ENCODE measurements at regions not wholly inside any gene's neighbourhood (a gene's known extent, or its start where the extent isn't known, plus 50 kb on each side); places are given as distances from the start of the nearest gene placed in this dataset.

DNA sequence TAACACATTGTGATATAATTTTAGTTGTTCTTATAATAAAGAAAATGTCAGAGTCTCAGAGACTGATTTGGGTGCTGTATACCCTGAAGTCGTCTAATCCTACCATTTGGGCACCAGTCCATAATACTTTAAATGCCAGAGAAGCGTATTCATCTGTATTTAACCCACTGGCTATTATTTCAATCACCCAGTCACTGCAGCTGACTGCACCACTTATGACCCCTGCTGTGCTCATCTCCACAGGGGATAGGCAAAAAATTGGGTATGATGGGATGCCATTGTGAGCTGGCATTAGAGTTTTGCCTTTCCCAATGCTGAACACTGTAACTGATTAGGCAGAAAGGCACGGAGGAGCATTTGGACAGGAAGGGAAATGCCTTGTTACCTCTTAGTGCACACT is 599.7 kb downstream of the CAAP1 start:
- DNase-seq (ENCODE audit: low read depth in 1 of 2, low spot score in 1 of 2), result no peak
- TF ChIP-seq REST (IDR thresholded peaks at IDR 0.05; ENCODE audit: insufficient replicate concordance, low read depth) (no peak), GABPA (IDR thresholded peaks at IDR 0.05; ENCODE audit: low read depth) (no peak), SPI1 (IDR thresholded peaks at IDR 0.05; ENCODE audit: borderline replicate concordance, low read depth) (no peak), POLR2AphosphoS5 (IDR thresholded peaks at IDR 0.05; ENCODE audit: low read depth) (no peak)
- TF ChIP-seq, protein P1, sequence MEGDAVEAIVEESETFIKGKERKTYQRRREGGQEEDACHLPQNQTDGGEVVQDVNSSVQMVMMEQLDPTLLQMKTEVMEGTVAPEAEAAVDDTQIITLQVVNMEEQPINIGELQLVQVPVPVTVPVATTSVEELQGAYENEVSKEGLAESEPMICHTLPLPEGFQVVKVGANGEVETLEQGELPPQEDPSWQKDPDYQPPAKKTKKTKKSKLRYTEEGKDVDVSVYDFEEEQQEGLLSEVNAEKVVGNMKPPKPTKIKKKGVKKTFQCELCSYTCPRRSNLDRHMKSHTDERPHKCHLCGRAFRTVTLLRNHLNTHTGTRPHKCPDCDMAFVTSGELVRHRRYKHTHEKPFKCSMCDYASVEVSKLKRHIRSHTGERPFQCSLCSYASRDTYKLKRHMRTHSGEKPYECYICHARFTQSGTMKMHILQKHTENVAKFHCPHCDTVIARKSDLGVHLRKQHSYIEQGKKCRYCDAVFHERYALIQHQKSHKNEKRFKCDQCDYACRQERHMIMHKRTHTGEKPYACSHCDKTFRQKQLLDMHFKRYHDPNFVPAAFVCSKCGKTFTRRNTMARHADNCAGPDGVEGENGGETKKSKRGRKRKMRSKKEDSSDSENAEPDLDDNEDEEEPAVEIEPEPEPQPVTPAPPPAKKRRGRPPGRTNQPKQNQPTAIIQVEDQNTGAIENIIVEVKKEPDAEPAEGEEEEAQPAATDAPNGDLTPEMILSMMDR (IDR thresholded peaks at IDR 0.05; ENCODE audit: insufficient read depth, low read length), result no peak
- H3K27me3 ChIP-seq (ENCODE audit: insufficient read depth, poor library complexity, severe bottlenecking), result no peaks in the 10 kb centered on the region
- no peak overlapping the region for H3K27ac ChIP-seq (replicated peaks)
- H3K4me3 ChIP-seq (replicated peaks; ENCODE audit: insufficient read depth, low read length), result no peak overlapping the region

- no peak for DNase-seq (ENCODE audit: low read depth in 1 of 2, low spot score in 1 of 2)
- TF ChIP-seq REST (IDR thresholded peaks at IDR 0.05; ENCODE audit: insufficient replicate concordance, low read depth), result no peak
- TF ChIP-seq, protein P1 (IDR thresholded peaks at IDR 0.05; ENCODE audit: insufficient read depth, low read length), result no peak
- no peak for TF ChIP-seq GABPA (IDR thresholded peaks at IDR 0.05; ENCODE audit: low read depth)
- TF ChIP-seq POLR2AphosphoS5 (IDR thresholded peaks at IDR 0.05; ENCODE audit: low read depth), result no peak
- TF ChIP-seq SPI1 (IDR thresholded peaks at IDR 0.05; ENCODE audit: borderline replicate concordance, low read depth), result no peak
- no peaks in the 10 kb centered on the region for H3K27me3 ChIP-seq (ENCODE audit: insufficient read depth, poor library complexity, severe bottlenecking)
- no peak overlapping the region for H3K4me3 ChIP-seq (replicated peaks; ENCODE audit: insufficient read depth, low read length)
- H3K27ac ChIP-seq (replicated peaks), result no peak overlapping the region
Observed at GRCh38 chr9:26271495-26272122, 593.4 kb upstream of the TUSC1 start.

DNA sequence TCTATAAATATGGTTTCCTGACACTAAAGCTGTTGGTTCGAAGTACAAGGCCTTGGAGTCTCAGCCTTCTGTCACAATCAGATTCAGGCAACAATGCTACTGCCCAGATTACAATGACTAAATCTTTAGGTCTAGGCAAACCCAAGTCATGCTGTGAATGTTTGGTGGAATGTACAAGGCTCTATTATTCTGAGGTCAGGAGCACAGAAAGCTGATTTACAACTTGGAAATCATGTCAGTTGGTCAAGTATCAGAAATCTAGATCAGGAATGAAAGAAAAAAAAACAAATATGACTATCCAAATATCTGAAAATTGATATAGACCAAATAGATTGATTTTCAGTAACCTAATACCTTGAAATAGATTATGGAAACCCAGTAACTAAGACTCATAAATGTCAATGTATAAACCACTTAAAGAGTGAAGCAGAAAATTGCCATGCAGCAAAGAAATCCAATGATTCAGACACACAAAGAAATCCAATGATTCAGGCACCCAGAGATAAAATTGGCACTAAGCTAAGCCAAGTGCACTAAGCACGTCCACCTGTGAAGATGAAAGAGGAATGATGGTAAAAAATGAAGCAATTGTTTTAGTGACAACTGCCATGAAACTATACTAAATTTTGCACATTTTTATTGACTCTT is 588.0 kb upstream of the TUSC1 start:
- Histone ChIP-seq H3K27ac (replicated peaks) (no peak overlapping the region), H3K27me3 (ENCODE audit: insufficient read depth, poor library complexity, severe bottlenecking) (no peaks in the 10 kb centered on the region), H3K4me3 (replicated peaks; ENCODE audit: insufficient read depth, low read length) (no peak overlapping the region)
- DNase-seq (ENCODE audit: low read depth in 1 of 2, low spot score in 1 of 2), result no peak
- TF ChIP-seq GABPA (IDR thresholded peaks at IDR 0.05; ENCODE audit: low read depth), result no peak
- TF ChIP-seq REST (IDR thresholded peaks at IDR 0.05; ENCODE audit: insufficient replicate concordance, low read depth), result no peak
- TF ChIP-seq, protein P1 (IDR thresholded peaks at IDR 0.05; ENCODE audit: insufficient read depth, low read length), result no peak
- TF ChIP-seq SPI1 (IDR thresholded peaks at IDR 0.05; ENCODE audit: borderline replicate concordance, low read depth), result no peak
- no peak for TF ChIP-seq POLR2AphosphoS5 (IDR thresholded peaks at IDR 0.05; ENCODE audit: low read depth)
